ENCODE measurements at regions not wholly inside any gene's neighbourhood (a gene's known extent, or its start where the extent isn't known, plus 50 kb on each side); places are given as distances from the start of the nearest gene placed in this dataset.
A peak's percentile ranks its signal among the peaks of the same experiment; 100 is the strongest.

DNA sequence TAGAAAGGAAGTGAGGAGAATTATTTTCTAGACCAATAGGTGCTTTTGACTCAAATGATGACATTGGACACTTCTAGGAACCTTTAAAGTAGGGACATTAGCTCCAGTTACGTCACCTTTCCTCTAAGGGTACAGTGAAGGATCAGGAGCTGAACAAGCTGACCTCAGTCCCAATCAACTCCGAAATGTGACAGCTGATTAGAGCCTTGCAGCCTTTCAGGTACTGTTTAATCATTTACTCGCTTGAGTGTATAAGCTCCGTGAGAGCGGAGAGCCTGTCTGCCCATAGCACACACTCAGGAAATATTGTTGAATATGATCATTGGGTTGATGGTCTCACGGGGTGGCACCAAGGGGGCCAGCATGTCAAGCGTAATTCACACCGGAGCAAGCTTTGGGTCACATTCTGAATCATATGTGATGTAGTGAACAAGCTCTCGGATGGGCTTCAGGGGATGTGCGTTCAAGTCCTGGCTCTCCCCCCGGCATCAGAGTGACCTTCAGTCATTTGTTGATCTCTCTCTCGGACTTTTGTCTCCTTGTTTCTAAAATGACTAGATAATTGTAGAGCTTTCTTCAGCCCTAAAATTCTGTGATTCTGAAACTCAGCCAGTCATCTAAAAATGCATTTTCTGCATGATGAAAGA is 141.9 kb downstream of the ZIC5 start:
- Histone ChIP-seq H4K8ac (replicated peaks; ENCODE audit: insufficient read length, low read depth, low read length) (no peak overlapping the region), H3K9ac (ENCODE audit: extremely low read depth, insufficient read length, low read length) (no peak overlapping the region), H3K4ac (ENCODE audit: low read depth, low read length) (no peak overlapping the region), H2AK5ac (ENCODE audit: insufficient read length, low read length) (no peak overlapping the region), H2BK15ac (ENCODE audit: low read depth, low read length) (no peak overlapping the region), H3K79me1 (ENCODE audit: insufficient read depth, low read depth, low read length, poor library complexity, severe bottlenecking) (no peaks in the 10 kb centered on the region), H3T11ph (ENCODE audit: low read length) (no peak overlapping the region), H3K23ac (ENCODE audit: insufficient read length, low read depth, low read length) (no peak overlapping the region), H3K79me2 (ENCODE audit: insufficient read depth, low read length) (no peaks in the 10 kb centered on the region), H2BK20ac (ENCODE audit: low read depth, low read length, poor library complexity, severe bottlenecking) (no peak overlapping the region), H3K27ac (ENCODE audit: insufficient read length, low read depth, low read length) (no peak overlapping the region), H3K23me2 (ENCODE audit: insufficient read length, low read depth, low read length, poor library complexity, severe bottlenecking) (no peaks in the 10 kb centered on the region), H3K14ac (ENCODE audit: insufficient read depth, low read length) (no peak overlapping the region), H3K4me1 (ENCODE audit: insufficient read depth, low read length) (no peaks in the 10 kb centered on the region), H2BK5ac (ENCODE audit: insufficient read length, low read length) (no peak overlapping the region), H4K20me1 (ENCODE audit: control insufficient read depth, insufficient read depth, insufficient read length) (no peaks in the 10 kb centered on the region), H3K9me3 (ENCODE audit: control insufficient read depth, low read depth, low read length) (no peaks in the 10 kb centered on the region), H3K4me2 (ENCODE audit: insufficient read depth, insufficient read length, low read length) (no peak overlapping the region), H3K56ac (ENCODE audit: insufficient read length, low read depth, low read length) (no peak overlapping the region), H2BK120ac (ENCODE audit: low read depth, low read length, poor library complexity, severe bottlenecking) (no peak overlapping the region), H2AFZ (ENCODE audit: low read length) (no peak overlapping the region), H3K27me3 (ENCODE audit: insufficient read depth, low read length) (no peaks in the 10 kb centered on the region), H4K5ac (ENCODE audit: insufficient read length, low read depth, low read length) (no peak overlapping the region), H3K18ac (ENCODE audit: insufficient read length, low read depth, low read length) (no peak overlapping the region), H2BK12ac (ENCODE audit: insufficient read length, low read depth, low read length) (no peak overlapping the region), H4K91ac (ENCODE audit: insufficient read length, low read depth, low read length) (no peak overlapping the region)
- Mint-ChIP-seq H3K4me3 (no peak overlapping the region), H3K27ac (0 out of 7 replicates have a peak overlapping the region, but pooled peaks of 1 of the 3 experiments have one; percentile 13), H3K36me3 (ENCODE audit: insufficient read depth in 1 of 3, low read depth in 3 of 3) (peaks cover 0 to 2% (median 0%) of the 10 kb centered on the region in 3 experiments; a peak in 1 of 7 replicates), H3K27me3 (ENCODE audit: low read depth) (no peaks in the 10 kb centered on the region), H3K9me3 (no peaks in the 10 kb centered on the region), H3K4me1 (peaks cover 12 to 19% of the 10 kb centered on the region in 2 experiments)
- no CpG with 5 or more reads among the region's 12 CpGs for WGBS (ENCODE audit: extremely low coverage, insufficient read length, low lambda C conversion rate)
- DNase-seq: no peak
- TF ChIP-seq, protein P1, sequence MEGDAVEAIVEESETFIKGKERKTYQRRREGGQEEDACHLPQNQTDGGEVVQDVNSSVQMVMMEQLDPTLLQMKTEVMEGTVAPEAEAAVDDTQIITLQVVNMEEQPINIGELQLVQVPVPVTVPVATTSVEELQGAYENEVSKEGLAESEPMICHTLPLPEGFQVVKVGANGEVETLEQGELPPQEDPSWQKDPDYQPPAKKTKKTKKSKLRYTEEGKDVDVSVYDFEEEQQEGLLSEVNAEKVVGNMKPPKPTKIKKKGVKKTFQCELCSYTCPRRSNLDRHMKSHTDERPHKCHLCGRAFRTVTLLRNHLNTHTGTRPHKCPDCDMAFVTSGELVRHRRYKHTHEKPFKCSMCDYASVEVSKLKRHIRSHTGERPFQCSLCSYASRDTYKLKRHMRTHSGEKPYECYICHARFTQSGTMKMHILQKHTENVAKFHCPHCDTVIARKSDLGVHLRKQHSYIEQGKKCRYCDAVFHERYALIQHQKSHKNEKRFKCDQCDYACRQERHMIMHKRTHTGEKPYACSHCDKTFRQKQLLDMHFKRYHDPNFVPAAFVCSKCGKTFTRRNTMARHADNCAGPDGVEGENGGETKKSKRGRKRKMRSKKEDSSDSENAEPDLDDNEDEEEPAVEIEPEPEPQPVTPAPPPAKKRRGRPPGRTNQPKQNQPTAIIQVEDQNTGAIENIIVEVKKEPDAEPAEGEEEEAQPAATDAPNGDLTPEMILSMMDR (conservative IDR thresholded peaks at IDR 0.05): no peak

Data from H9 (cell line).